MM.1S (cell line): ENCODE measurements at regions not wholly inside any gene's neighbourhood (a gene's known extent, or its start where the extent isn't known, plus 50 kb on each side); places are given as distances from the start of the nearest gene placed in this dataset.

Source experiments
- DNase-seq: peaks from one replicate; pipeline ENCODE4 v3.0.0-alpha.2; 2015
- H2AFZ ChIP-seq: fragments of 300-600 bp; sonication (generic); 2 replicates; pipeline ENCODE4 v1.6.0; 2016; ENCODE audit warnings: antibody characterized with exemption, low read length
- H3F3A ChIP-seq: fragments of 300-600 bp; sonication (generic); 2 replicates; pipeline ENCODE4 v1.6.1; 2016; ENCODE audit warnings: mild to moderate bottlenecking, antibody characterized with exemption, low read length, moderate library complexity, mixed read lengths; ENCODE audit not compliant: insufficient read depth
- H3K27ac ChIP-seq: fragments of 300-600 bp; sonication (generic); 2 replicates; pipeline ENCODE4 v1.5.1; 2016; ENCODE audit warnings: mild to moderate bottlenecking, low read length
- H3K27me3 ChIP-seq: fragments of 300-600 bp; sonication (generic); replicated peaks from 2 replicates; pipeline ENCODE4 v1.6.0; 2016; ENCODE audit warnings: low read length; ENCODE audit not compliant: insufficient read depth
- H3K36me3 ChIP-seq: fragments of 300-600 bp; sonication (generic); replicated peaks from 2 replicates; pipeline ENCODE4 v1.6.1; 2016; ENCODE audit warnings: mild to moderate bottlenecking, low read length, mixed read lengths; ENCODE audit not compliant: insufficient read depth
- H3K4me1 ChIP-seq: fragments of 300-600 bp; sonication (generic); 2 replicates; pipeline ENCODE4 v1.6.1; 2016; ENCODE audit warnings: low read length, mixed read lengths
- H3K4me2 ChIP-seq: fragments of 300-600 bp; sonication (generic); 2 replicates; pipeline ENCODE4 v1.6.0; 2016; ENCODE audit warnings: low read depth, low read length
- H3K4me3 ChIP-seq: fragments of 300-600 bp; sonication (generic); 2 replicates; pipeline ENCODE4 v1.5.1; 2016; ENCODE audit warnings: low read length, mixed read lengths
- H3K79me2 ChIP-seq: fragments of 300-600 bp; sonication (generic); 2 replicates; pipeline ENCODE4 v1.6.1; 2016; ENCODE audit warnings: mixed run types, low read length, mixed read lengths
- H3K9ac ChIP-seq: fragments of 300-600 bp; sonication (generic); 2 replicates; pipeline ENCODE4 v1.6.1; 2016; ENCODE audit warnings: low read length, mixed read lengths
- H3K9me2 ChIP-seq: fragments of 300-600 bp; sonication (generic); replicated peaks from 2 replicates; pipeline ENCODE4 v1.6.1; 2016; ENCODE audit warnings: mild to moderate bottlenecking, low read length, mixed read lengths; ENCODE audit not compliant: insufficient read depth
- H3K9me3 ChIP-seq: fragments of 300-600 bp; sonication (generic); replicated peaks from 2 replicates; pipeline ENCODE4 v1.6.1; 2016; ENCODE audit warnings: mild to moderate bottlenecking, low read length, mixed read lengths; ENCODE audit not compliant: insufficient read depth
- H4K20me1 ChIP-seq: fragments of 300-600 bp; sonication (generic); 2 replicates; pipeline ENCODE4 v1.6.1; 2016; ENCODE audit warnings: mild to moderate bottlenecking, low read length, moderate library complexity, mixed read lengths; ENCODE audit not compliant: insufficient read depth
- EZH2 ChIP-seq: fragments of 300-600 bp; sonication (generic); optimal IDR thresholded peaks from 2 replicates; pipeline ENCODE3; 2017; ENCODE audit warnings: low read depth, mild to moderate bottlenecking, antibody characterized with exemption, low read length, mixed read lengths
- EZH2phosphoT487 ChIP-seq: fragments of 300-600 bp; sonication (generic); IDR thresholded peaks from 2 replicates; pipeline ENCODE4 v1.6.1; 2018; ENCODE audit warnings: antibody characterized with exemption, low read length
- TF ChIP-seq, protein P1 (sequence below): fragments of 300-600 bp; sonication (generic); IDR thresholded peaks from 2 replicates; pipeline ENCODE4 v1.5.1; 2016; ENCODE audit warnings: antibody characterized with exemption, low read length, mixed read lengths

DNA sequence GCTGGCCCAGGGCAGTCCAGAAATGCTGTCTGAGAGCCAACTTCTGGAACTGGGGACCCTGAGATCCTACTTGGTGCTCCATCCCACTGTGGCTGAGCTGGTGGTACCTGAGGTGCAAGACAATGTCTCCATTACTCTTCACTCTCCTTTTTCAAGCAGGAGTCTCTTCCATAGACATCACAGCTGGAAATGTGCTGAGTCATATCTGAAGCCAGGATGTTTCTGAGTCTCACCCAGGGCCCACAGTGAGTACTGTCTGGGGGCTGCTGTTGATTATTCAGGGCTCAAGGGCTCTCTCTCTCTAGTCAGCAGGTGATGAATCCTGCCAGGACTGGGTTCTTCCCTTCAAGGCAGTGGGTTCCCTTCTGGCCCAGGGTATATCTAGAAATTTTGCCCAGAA lies 145.2 kb upstream of the TAS2R1 start:
- DNase-seq, result no peak
- TF ChIP-seq, protein P1, sequence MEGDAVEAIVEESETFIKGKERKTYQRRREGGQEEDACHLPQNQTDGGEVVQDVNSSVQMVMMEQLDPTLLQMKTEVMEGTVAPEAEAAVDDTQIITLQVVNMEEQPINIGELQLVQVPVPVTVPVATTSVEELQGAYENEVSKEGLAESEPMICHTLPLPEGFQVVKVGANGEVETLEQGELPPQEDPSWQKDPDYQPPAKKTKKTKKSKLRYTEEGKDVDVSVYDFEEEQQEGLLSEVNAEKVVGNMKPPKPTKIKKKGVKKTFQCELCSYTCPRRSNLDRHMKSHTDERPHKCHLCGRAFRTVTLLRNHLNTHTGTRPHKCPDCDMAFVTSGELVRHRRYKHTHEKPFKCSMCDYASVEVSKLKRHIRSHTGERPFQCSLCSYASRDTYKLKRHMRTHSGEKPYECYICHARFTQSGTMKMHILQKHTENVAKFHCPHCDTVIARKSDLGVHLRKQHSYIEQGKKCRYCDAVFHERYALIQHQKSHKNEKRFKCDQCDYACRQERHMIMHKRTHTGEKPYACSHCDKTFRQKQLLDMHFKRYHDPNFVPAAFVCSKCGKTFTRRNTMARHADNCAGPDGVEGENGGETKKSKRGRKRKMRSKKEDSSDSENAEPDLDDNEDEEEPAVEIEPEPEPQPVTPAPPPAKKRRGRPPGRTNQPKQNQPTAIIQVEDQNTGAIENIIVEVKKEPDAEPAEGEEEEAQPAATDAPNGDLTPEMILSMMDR, result no peak
- no peak overlapping the region for H2AFZ ChIP-seq

DNA sequence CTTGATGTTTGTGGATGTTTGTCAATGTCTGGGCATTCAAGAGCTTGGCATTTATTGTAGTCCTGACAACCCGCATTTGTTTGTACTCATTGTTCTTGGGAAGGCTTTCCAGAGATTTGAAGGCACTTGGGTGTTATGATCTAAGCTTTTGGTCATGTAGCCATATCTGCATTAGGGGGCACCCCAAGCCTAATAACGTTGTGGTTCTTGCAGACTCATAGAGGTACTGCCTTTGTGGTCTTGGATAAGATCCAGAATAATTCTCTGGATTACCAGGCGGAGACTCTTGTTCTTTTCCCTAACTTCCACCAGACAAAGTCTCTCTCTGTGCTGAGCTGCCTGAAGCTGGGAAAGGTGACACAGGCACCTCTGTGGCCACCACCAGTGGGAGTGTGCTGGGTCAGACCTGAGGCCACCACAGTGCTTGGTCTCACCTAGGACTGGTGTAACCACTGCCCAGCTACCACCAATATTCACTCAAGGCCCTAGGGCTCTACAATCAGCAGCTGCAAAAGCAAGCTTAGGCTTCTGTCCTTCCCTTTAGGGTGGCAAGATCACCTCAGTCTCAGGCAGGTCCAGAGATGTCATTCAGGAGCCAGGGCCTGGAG lies 144.4 kb upstream of the TAS2R1 start:
- Histone ChIP-seq H3K27ac (no peak overlapping the region), H3K4me1 (no peaks in the 10 kb centered on the region), H3F3A (no peaks in the 10 kb centered on the region), H3K27me3 (no peaks in the 10 kb centered on the region), H3K4me2 (no peak overlapping the region), H3K9me2 (no peaks in the 10 kb centered on the region), H3K9ac (no peak overlapping the region), H4K20me1 (no peaks in the 10 kb centered on the region), H3K79me2 (no peaks in the 10 kb centered on the region), H2AFZ (no peak overlapping the region), H3K36me3 (no peaks in the 10 kb centered on the region), H3K9me3 (no peaks in the 10 kb centered on the region), H3K4me3 (no peak overlapping the region)
- DNase-seq, result no peak
- TF ChIP-seq EZH2phosphoT487 (no peak), EZH2 (no peak)

More for the DNA sequence above, 145.2 kb upstream of the TAS2R1 start:
- H3K4me1 ChIP-seq, result no peaks in the 10 kb centered on the region
- no peaks in the 10 kb centered on the region for H3K79me2 ChIP-seq
- H3K9me3 ChIP-seq, result no peaks in the 10 kb centered on the region
- H3K9ac ChIP-seq, result no peak overlapping the region
- H3K4me3 ChIP-seq, result no peak overlapping the region
- no peaks in the 10 kb centered on the region for H3K9me2 ChIP-seq
- no peaks in the 10 kb centered on the region for H3K27me3 ChIP-seq
- H3K4me2 ChIP-seq, result no peak overlapping the region
- no peak overlapping the region for H3K27ac ChIP-seq
- H4K20me1 ChIP-seq, result no peaks in the 10 kb centered on the region
- no peaks in the 10 kb centered on the region for H3K36me3 ChIP-seq
- no peaks in the 10 kb centered on the region for H3F3A ChIP-seq

DNA sequence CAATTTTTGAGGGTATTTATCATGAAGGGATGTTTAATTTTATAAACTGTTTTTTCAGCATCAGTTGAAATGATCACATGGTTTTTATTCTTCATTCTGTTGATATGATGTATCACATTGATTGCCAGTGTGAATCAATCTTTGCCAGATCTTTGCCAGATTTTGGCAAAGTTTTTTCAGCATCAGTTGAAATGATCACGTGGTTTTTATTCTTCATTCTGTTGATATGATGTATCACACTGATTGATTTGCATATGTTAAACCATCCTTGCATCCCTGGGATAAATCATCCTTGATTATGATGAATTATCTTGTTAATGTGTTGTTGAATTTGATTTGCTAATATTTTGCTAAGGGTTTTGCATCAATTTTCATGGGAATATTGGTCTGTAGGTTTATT lies 140.9 kb upstream of the TAS2R1 start:
- Histone ChIP-seq H3F3A (no peaks in the 10 kb centered on the region), H3K36me3 (no peaks in the 10 kb centered on the region), H2AFZ (no peak overlapping the region), H3K4me3 (no peak overlapping the region), H3K4me2 (no peak overlapping the region), H3K4me1 (no peaks in the 10 kb centered on the region), H3K9me3 (no peaks in the 10 kb centered on the region), H3K79me2 (no peaks in the 10 kb centered on the region), H3K9me2 (no peaks in the 10 kb centered on the region), H3K27ac (no peak overlapping the region), H3K27me3 (no peaks in the 10 kb centered on the region), H3K9ac (no peak overlapping the region), H4K20me1 (no peaks in the 10 kb centered on the region)
- no peak for TF ChIP-seq EZH2
- TF ChIP-seq EZH2phosphoT487, result no peak
- TF ChIP-seq, protein P1, result no peak
- DNase-seq, result no peak

DNA sequence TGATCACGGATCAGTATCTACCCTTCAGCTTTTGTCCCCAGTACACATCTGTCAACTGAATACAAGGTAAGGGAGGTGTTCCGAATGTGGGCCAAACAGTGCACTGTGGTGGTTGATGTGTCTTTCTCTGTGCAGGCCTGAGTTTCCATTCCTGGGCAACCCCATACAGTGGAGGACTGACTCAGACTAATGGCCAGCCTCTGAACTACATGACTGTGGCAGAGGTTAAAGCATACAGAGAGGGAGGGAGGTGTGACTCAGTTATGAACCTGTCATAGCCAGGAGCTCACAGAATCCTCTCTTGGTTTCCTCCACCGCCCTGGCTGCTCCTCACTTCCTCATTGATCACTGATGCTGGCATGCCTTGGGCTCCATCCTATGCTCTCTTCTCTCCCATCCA lies 136.4 kb upstream of the TAS2R1 start:
- H3K9me2 ChIP-seq, result no peaks in the 10 kb centered on the region
- H3K27me3 ChIP-seq, result no peaks in the 10 kb centered on the region
- no peaks in the 10 kb centered on the region for H4K20me1 ChIP-seq
- H3K9me3 ChIP-seq, result no peaks in the 10 kb centered on the region
- TF ChIP-seq EZH2 (no peak), EZH2phosphoT487 (no peak)
- TF ChIP-seq, protein P1, result no peak
- H3K4me3 ChIP-seq, result no peak overlapping the region
- no peaks in the 10 kb centered on the region for H3F3A ChIP-seq
- no peaks in the 10 kb centered on the region for H3K4me1 ChIP-seq
- no peak overlapping the region for H2AFZ ChIP-seq
- no peaks in the 10 kb centered on the region for H3K79me2 ChIP-seq
- no peak overlapping the region for H3K4me2 ChIP-seq
- no peak overlapping the region for H3K27ac ChIP-seq
- DNase-seq, result no peak
- no peak overlapping the region for H3K9ac ChIP-seq
- no peaks in the 10 kb centered on the region for H3K36me3 ChIP-seq
